C4-2B (cell line): ENCODE measurements at regions not wholly inside any gene's neighbourhood (a gene's known extent, or its start where the extent isn't known, plus 50 kb on each side); places are given as distances from the start of the nearest gene placed in this dataset.

Source experiments
- CTCF ChIP-seq: fragments of 450-650 bp; conservative IDR thresholded peaks from 2 replicates; pipeline ENCODE4 v1.5.1; 2017; ENCODE audit warnings: mild to moderate bottlenecking
- ZFX ChIP-seq: fragments of 450-650 bp; IDR thresholded peaks from 2 replicates; pipeline ENCODE4 v1.6.1; 2017

- TF ChIP-seq CTCF (no peak), ZFX (no peak)
These were observed 54.5 kb upstream of the IGF1 start for GRCh38 chr12:102534899-102535298.
